B cell (primary cell): ENCODE measurements at regions not wholly inside any gene's neighbourhood (a gene's known extent, or its start where the extent isn't known, plus 50 kb on each side); places are given as distances from the start of the nearest gene placed in this dataset.

Experiments used
- CTCF ChIP-seq: fragments of 200-600 bp; IDR thresholded peaks from one replicate; pipeline ENCODE4 v1.8.0; 2022; ENCODE audit warnings: antibody characterized with exemption, mild to moderate bottlenecking
- EZH2 ChIP-seq: IDR thresholded peaks from 2 replicates; pipeline ENCODE4 v1.6.1; 2012; ENCODE audit warnings: borderline replicate concordance, low read depth, mild to moderate bottlenecking, moderate library complexity, low read length; ENCODE audit not compliant: insufficient read depth, poor library complexity, severe bottlenecking

- TF ChIP-seq CTCF = no peak
- TF ChIP-seq EZH2 = no peak
These were observed 357.6 kb upstream of the ATP5MC3 start for GRCh38 chr2:175539122-175539521.
